H1 (cell line): ENCODE measurements at regions not wholly inside any gene's neighbourhood (a gene's known extent, or its start where the extent isn't known, plus 50 kb on each side); places are given as distances from the start of the nearest gene placed in this dataset.

Experiments used
- MAFK ChIP-seq: IDR thresholded peaks from 2 replicates; pipeline ENCODE4 v1.6.1; 2012; ENCODE audit warnings: low read depth, mild to moderate bottlenecking, improper control_type of control experiment, low read length
- SIRT6 ChIP-seq: IDR thresholded peaks from one replicate; pipeline ENCODE4 v1.7.1; 2012; ENCODE audit warnings: low read length, inconsistent platforms
- TCF12 ChIP-seq: IDR thresholded peaks from 2 replicates; pipeline ENCODE4 v1.6.1; 2011; ENCODE audit warnings: low read depth, mild to moderate bottlenecking, low read length

GRCh38 chr7:159317294-159317693 is 172.6 kb upstream of the VIPR2 start (continued):
- TF ChIP-seq TCF12 (no peak), MAFK (no peak), SIRT6 (no peak)
